SW 1271 (cell line): ENCODE measurements at regions not wholly inside any gene's neighbourhood (a gene's known extent, or its start where the extent isn't known, plus 50 kb on each side); places are given as distances from the start of the nearest gene placed in this dataset.

Source experiments
- DNase-seq, 2 experiments: peaks; one replicate each; lab custom pipeline; 2025; lab: John Stamatoyannopoulos, UW

DNA sequence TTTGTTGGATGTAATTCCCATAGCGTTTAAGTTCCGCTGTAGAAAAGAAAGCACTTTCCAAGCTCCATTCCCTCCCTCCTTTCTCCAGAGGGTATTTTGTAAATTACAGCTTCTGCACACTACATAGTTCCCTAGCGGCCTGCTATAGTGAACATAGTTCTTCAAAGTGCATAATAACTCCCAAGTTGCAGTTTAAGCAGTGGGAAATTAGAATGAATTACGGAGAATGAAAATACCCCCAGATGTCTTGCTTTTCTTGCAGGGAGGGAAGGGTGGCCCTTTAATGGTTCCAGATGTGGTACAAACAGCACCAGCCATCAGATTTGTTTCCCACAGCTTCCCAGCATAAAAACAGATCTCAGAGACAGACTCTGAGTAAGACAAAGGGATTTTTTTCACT, 893.9 kb downstream of the SUCLG1 start:
- no peak for DNase-seq

DNA sequence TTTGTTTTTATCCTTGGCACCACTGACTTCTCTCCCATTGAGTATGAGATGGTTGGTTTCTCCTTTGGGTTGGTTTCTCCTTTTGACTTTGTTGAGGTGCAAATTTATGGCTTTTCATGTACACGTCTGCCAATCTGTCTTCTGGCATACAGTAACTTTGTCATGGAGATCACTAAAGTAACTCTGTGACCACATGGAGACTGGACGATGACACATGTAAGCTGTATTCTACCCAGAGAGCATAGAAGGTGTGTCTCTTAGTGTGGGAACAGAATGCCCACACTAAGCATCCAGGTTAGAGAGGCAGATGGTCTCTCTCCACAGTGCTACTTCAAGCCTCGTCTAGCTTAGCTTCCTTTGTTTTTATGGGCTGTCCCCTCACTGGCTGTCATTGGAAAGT, 897.5 kb downstream of the SUCLG1 start:
- no peak for DNase-seq

- no peak for DNase-seq
Measured at GRCh38 chr2:83536556-83536955, 922.5 kb downstream of the SUCLG1 start.

DNA sequence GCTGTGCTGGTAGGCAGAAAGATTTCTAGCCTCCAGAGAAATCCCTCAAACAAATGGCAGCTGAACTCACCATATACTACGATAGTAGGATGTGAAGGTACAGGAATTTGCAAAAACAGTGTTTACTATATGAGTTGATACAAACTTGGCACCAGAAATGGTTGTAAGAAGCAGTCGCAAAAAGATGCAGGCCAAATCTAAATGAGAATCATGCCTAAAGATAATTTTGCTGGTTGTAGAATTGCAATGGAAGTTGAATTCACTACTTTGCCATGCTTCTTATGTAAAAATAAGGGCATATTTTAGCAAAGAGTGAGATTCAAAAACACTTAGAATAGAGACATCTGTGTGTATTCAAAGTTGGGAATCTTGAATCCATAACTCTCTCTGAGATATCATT, 924.7 kb downstream of the SUCLG1 start:
- no peak for DNase-seq

DNA sequence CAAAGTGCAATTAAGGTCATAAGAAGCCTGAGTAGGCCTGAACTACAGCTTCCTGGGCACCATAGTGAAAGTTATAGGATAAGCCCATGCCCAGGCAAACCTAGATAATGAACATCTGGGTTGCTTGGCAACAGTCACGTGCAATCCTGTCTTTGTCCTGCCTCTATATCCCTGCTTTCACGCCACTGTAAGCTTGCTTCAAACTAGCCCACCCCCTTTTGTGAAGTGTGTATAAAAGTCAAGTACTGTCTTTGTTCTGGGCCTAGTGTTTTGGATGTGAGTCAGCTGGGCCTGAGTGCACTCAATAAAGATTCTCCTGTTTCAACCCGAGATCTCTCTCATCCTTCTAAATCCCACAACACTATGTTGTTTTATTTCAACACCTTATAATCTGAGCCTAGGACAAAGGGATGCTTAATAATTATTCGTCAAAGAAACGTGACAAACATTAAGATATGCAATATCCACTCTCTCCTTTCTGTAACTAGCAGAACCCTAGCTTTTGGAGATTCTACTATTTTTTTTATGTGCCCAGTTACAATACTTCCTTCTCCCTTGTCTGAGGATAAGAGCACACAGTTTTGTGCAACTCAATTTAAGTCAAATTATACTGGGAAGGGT, 927.8 kb downstream of the SUCLG1 start:
- no peak for DNase-seq

DNA sequence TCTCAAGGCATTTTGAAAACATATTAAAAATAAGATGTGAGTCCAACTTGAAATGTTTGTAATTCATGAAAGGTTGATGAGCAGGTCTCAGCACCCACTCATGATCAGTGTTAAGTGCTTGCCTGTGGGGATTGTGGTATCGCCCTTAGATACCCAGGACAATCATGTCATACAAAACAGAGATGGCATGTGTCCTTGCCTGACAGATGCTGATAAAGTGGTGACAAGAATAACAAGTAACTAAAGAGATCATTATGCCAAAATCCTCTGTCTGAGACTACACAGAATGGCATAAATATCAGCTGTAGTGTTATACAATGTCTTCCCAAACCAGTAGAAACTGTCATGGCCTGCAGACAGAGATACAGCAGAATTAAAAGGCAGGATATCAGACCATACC, 930.3 kb downstream of the SUCLG1 start:
- no peak for DNase-seq

DNA sequence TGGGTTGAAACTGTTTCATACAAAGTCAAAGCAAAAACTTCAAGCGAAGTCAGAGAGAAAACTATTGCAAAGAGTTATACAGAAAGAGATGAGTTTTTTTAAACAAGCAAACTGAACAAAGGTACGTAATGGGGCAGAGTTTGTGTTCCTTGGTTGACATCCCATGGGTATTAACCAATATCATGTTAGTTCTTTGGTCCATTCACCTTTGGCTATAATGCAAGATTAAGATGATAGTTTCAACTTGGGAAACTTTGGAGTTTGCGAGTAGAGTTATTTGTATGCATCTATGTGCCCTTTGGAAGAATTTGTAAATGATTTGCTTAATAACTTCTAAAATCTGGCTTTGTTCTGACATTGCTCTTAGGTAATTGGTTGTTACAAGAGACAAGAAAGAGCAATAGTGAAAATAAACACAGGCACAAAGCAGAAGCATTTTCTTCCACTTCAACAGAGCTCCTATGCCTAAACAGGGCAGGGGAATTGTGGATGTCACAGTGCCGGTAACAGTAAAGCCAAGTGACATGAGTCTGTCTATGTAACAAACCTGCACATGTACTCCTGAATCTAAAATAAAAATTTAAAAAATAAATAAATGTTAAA, 936.1 kb downstream of the SUCLG1 start:
- DNase-seq: no peak

GRCh38 chr2:83517727-83518368, 941.2 kb downstream of the SUCLG1 start:
- DNase-seq: no peak

DNA sequence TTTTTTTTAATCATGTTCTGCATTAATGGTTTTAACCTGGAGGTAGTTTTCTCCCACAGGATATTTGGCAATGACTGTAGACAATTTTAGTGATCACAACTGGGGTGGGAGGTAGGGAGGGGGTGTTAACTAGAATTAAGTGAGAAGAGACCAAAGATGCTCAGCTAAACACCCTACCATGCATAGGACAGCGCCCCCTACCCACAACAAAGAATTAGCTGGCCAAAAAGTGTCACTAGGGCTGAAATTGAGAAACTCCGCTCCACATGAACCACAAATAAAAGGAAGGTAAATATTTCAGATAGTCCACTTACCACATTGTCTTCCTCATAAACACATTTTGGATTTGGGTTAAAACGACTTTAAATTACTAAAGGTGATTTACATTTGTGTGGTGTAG, 942.6 kb downstream of the SUCLG1 start:
- DNase-seq: no peak

- DNase-seq: no peak
Measured at GRCh38 chr2:83487451-83487850, 971.6 kb downstream of the SUCLG1 start.

DNA sequence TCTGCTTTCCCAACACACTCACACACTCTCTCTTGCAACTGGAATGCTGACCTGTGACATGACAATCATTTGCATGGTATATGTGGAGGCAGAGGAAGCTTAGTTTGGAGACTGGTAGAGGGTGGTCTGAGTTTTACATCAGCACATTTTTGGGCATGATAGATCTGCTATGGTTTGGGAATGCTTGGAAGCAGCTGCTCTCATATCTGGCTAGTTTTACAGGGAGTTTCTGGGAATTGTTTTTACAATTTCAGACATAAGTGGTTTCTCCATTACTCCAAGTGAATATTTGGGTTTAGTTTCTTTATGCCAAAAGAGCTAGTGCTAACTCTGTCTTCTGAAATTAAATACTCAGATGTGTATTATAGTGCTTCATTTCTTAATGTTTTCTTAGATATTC, 977.6 kb downstream of the SUCLG1 start:
- no peak for DNase-seq

GRCh38 chr2:83478037-83478436, 981.0 kb downstream of the SUCLG1 start:
- DNase-seq: no peak

GRCh38 chr2:83475371-83475770, 983.7 kb downstream of the SUCLG1 start:
- no peak for DNase-seq

- no peak for DNase-seq
Measured at GRCh38 chr2:83471655-83472054, 987.4 kb downstream of the SUCLG1 start.

- DNase-seq: no peak
Measured at GRCh38 chr2:83470928-83471327, 988.2 kb downstream of the SUCLG1 start.

DNA sequence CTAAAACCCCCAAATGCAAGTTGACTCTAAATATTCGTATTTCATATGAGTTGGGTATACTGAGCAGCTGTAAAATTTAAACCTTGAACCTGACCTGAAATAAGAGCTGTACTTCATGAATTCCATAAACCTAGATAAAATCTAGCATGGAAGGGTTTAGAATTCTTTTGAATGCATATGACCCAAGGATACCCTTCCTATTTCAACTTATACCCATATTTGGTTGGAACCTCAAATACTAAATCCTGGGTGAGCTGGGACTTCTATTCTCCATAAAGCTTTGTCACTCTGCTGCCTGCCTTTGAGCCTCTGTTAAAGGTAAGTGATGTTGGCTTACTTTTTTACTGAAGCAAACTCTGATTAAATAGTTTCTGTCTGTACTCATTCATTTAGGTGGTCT, 994.6 kb downstream of the SUCLG1 start:
- DNase-seq: no peak

DNA sequence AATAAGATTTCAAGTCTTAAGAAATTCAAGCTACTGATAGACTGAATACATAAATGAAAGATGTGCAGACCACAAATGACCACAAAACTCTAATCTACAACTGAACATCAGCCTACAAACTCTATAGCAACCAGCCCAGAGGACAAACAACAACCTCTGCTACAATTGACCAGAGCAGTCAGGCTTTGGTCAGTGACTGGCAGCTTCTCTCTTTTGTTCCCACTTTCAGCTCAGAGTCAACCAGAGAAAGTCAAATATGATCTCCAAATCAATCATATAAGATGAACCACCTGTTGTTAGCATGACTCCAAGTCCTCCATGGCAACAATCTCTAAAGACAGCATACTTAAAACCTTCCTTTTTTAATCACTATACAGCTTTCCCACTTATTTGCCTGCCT, 996.2 kb downstream of the SUCLG1 start:
- DNase-seq: no peak

DNA sequence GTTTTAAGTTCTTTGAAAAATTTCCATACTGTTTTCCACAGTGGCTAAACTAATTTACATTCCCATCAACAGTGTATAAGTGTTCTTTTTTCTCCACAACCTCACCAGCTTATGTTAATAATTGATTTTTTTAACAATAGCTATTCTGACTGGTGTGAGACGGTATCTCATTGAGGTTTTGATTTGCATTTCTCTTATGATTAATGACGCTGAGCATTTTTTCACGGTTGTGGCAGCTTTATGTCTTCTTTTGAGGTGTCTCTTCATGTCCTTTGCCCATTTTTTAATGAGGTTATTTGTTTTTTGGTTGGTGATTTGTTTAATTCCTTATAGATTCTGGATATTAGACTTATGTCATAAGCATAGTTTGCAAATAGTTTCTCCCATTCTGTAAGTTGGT, 997.9 kb downstream of the SUCLG1 start:
- DNase-seq: no peak

GRCh38 chr2:83459456-83459855, 999.6 kb downstream of the SUCLG1 start:
- DNase-seq: no peak

- DNase-seq: no peak
Measured at GRCh38 chr2:83435989-83436388, 1023.1 kb downstream of the SUCLG1 start.

DNA sequence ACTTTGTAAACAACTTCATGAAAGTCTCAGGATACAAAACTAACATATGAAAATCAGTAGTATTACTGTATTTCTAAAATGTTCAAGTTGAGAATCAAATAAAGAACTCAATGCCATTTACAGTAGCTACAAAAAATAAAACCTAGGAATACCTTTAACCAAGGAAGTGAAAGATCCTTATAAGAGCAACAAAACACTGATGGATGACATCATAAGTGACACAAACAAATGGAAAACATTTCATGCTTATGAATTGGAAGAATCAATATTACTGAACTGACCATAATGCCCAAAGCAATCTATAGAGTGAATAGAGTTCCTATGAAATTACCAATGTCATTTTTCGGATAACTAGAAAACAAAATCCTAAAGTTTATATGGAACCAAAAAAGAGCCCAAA, 1038.1 kb downstream of the SUCLG1 start:
- no peak for DNase-seq

GRCh38 chr2:83394134-83394904, 1064.8 kb downstream of the SUCLG1 start:
- no peak for DNase-seq

DNA sequence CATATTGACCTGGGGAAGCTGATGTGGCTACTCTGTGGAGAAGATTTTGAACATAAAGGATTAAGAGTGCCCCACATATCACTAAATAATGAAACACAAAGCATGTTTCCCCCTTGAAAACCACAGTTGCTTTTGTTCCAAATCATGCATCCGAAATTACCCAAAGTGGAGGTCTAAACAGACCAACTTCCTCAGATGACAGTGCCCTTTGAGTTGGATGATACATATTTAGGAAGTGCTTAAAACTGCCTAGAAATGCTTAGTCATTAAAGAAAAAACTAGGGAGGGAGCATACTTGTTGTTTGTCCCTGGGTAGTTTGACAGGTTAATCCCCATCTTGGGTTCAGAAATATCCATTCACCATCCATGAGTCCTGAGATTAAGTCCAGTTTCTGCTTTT, 1070.3 kb downstream of the SUCLG1 start:
- no peak for DNase-seq
